ELR (cell line): ENCODE measurements at regions not wholly inside any gene's neighbourhood (a gene's known extent, or its start where the extent isn't known, plus 50 kb on each side); places are given as distances from the start of the nearest gene placed in this dataset.
A peak's percentile ranks its signal among the peaks of the same experiment; 100 is the strongest.

Experiments used
- DNase-seq: peaks from one replicate; pipeline ENCODE4 v3.0.0-alpha.2; 2015; ENCODE audit warnings: low read depth

DNA sequence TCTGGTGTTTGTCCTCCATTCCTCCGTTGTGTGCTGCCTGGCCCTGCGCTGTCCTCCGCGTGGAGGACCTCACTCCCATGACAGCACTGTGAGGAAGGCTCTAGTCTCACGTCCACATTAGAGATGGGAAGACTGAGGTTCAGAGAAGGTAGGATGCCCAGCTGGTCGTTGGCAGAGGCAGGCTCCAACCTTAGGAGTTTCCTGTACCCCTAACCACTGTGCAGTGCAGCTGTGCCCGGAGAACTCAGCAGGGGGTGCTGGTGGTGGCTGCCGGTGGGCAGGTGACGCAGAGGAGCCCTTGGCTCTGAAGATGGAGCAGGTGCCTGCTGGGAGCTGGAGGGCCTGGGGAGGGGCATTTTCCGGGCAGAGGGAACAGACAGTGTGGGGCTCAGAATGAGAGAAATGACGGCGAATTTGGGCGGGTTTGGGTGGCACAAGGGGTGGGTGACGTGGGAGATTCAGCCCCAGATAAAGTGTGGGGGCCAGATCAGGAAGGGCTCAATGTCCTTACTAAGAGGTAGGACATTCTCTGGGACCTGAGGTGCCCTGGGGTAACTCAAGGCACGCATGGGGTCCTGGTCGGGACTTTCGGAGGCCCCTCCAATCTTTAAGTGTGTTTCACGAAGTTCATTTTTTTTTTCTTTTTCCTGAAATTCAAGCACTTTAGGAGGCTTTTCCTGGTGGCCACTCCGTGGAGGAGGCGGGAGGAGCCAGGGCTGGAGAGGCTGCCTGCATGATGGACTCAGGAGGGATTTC lies 535.0 kb downstream of the TBC1D22A start:
- DNase-seq: no peak

DNA sequence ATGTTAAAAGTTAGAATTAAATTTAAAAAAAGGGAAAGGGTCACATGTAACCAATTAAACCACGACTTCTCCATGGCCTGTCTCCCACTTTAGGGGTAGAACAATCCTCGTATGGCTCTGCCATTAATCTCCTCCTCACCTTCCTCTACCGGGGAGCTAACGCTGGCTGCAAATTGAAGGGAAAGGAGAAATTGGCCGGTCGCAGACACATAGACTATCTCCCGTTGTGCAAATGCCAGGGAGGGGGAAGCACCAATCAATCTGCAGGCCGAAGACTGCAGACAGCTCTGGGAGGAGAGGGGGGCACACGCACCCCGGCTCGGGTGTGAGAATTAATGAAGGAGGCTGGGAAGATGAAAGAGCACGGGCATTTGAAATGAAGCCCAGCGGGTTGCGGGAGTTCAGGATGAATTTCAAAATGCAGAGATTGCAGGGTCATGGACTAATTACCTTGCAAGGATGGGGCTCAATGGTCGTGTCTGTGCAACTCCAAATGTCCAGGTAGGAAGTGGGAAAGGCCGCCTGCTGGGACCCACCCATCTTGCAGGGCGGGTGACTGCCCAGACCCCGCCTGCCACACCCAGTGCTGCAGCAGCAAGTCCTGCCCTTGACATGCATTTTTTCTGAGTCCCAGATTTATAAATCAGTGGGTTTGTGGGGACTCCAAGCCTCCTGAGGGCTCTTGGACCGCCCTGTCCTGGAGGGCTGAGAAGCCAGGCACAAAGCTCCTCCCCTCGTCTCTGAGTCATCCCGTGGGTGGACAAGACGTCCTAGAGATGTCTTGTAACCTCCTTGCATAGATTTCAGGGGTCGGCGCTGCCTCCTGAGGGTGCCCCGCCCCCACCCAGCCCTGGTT lies 534.2 kb downstream of the TBC1D22A start:
- no peak for DNase-seq

DNA sequence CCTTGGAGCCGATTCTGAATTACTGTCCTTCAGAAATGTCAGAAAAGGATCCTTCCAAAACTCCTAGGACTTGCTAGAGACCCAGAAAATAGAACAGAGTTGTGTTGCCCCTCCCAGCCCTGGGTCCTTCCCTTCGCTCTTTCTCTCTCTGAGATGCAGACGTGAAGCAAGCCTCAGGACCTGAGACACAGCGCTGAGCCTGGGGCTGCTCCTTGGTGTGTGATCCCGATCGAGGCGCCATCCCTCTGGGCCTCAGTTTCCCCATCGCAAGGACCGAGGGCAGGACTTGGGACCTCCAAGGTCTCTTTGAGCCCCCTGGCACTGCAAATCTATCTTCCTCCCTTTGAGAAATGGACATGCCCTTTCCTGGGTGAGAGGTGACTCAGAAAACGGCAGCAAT lies 533.5 kb downstream of the TBC1D22A start:
- no peak for DNase-seq

DNA sequence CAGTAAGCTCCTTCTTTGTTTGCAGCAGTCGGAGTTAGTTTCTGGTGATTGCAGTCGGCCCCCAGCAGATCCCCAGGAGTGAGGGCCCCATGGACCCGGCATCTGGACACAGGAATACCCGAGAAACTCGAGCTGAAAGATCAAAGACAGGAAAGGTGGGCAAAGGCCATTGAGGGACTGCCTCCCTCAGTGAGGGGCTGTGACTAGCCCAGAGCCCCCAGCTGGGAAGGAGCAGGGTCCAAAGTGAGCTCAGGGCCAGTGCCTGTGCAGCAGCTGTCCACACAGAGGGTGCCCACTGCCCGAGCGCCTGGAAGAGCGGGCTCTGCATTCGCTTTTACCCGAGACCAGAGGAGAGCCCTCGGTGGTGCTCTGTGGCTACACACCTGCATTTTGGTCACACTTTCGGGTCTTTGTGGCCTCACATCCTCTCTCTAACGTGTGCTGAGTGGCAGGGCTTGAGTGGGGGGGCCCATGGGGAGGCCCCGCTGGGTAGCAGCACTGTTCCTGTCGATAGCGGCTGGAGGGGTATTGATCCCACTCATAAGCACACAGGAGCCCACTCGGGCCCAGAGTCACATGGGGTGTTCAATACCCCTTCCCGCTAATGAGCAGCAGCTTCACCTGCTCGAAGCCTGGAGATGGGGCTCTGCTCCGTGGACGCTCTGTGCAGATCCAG lies 532.9 kb downstream of the TBC1D22A start:
- DNase-seq: no peak

DNA sequence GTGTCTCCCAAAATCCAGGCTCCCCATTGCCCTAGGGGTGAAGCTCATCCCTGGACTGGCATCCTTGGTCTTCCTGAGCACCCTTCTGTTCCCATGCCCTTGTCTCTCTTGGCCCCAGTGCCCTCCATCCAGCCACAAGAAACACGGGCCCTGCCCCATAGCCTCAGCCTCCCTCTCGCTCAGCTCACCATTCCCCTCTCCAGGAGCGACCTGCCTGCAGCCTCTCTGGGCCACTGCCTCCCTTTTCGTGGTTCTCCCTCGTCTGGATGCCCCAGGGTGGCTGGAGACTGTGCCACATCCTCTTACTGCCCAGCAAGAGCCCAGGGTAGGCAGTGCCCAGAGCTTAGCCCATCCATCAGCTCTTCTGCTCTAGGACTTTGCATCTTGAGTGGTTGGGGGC lies 532.1 kb downstream of the TBC1D22A start:
- no peak for DNase-seq

DNA sequence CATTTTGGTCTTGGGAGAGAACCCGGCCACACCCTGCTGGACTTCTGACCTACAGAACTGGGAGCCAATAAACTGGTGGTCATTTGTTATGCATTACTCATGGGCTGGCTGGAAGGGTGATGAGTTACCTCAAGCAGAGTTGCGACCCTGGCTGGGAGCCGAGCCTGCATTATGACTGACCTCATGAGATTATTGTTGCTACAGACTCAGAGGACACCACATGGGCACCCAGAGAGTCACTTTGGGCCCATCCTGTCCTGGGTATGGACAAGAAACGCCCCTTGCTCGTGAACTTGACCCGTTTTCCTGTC lies 531.7 kb downstream of the TBC1D22A start:
- DNase-seq: peak; percentile 20

DNA sequence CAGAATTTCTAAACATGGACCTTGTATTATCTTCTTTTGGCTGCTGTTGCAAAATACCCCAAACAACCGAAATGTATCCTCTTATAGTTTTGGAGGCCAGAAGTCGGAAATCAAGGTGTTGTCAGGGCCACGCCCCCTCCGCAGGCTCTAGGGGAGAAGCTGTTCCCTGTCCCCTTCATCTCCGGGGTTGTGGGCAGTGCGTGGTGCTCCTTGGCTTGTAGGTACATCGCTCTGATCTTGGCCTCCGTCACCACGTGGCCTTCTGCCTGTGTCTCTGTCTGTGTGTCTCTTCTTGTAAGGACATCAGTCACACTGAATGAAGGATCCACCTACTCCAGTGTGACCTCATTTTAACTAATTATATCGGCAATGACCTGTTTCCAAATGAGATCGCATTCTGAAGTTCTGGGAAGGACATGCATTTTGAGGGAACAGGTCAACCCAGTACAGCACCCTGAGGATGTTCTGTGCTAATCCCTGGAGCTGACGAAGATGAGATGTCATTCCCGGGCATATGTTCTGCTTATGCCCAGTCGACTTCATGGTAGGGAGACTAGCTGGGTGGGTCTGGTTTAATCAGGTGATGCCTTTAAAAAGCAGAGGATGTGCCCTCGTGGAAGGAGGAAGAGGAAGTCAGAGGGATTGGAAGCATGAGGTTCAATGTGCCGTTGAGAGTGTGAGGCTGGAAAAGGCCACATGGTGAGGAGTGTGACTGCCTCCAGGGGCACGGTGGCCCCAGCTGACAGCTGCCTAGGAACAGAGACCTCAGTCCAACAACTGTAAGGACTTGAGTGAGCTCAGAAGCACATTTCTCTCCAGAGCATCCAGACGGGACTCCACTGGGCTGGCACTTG lies 531.1 kb downstream of the TBC1D22A start:
- no peak for DNase-seq

DNA sequence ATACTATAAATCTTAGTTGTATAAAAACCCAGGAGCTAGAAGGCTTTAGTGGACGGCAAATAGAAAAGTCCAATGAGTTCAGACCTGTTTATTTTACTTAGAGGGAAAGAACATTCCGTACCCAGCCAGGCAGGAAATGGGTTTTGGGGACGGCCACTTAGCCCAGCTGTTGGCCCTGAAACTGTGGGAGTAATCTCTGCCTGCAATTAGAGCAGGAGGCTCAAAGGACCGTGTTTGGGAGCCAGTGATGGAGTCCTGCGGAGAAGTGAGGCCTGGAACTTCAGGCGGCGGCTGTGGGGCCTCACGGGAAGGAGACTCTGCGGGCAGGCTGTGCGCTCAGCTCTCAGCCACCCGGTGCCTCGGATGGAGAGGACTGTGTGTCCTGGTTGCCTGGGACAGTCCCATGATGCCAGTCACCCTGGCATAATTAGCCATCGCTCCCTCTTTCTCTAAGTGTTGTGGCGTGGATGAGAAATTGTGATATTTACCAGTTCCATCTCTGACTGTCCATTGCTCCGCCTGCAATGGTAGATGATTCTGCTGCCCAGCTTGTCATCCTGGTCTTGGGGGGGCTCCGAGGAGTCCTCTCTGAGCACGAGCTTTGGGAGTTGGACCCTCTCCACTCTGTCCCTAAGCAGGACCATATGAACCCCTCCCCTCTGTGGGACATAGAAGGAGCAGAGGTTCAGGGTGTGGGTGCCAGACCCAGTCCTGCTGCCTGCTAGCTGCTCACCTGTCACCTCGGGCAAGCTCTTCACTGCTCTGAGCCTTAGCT lies 530.3 kb downstream of the TBC1D22A start:
- DNase-seq: no peak

DNA sequence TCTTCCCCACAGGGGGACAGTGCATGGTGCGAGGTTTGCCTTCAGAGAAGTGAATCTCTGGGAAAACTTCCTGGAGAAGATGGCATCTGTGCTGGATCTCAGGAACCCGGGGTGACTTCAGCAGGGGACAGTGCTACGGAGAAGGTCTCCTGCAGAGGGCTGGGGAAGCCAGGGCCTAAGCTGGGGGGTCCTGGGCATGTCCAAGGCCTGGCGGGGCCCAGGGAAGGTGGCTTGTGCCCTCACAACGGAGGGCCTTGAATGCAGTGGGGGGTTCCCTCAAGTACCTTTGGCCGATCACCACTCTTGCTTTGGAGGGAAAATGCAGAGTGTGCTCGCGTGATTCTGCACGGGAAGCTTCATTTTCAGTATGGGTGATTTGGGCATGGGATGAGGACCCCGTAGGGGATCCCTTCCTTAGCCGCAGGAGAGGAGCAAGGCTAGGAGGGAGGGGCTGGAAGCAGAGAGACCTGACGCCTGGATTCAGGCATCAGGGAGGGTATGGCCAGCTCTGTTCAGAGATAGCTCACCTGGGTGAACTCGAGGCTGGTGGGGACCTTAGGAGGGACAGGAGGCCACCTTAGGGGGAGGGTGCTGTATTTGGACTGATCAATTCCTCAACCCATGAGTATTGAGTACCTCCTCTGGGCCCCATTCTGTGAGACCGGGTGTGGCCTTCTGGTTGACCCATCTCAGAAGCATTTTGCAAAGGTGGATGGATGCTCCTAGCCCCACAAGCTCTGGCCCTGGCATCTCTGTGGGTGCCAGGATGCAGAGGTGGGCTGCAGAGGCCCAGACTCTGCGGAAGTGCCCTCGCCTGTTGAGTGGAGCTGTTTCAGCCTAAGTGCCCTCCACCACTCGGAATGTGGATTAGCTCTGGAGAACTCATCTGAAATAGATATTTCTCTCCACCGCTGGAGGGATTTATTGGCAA lies 529.4 kb downstream of the TBC1D22A start:
- no peak for DNase-seq

DNA sequence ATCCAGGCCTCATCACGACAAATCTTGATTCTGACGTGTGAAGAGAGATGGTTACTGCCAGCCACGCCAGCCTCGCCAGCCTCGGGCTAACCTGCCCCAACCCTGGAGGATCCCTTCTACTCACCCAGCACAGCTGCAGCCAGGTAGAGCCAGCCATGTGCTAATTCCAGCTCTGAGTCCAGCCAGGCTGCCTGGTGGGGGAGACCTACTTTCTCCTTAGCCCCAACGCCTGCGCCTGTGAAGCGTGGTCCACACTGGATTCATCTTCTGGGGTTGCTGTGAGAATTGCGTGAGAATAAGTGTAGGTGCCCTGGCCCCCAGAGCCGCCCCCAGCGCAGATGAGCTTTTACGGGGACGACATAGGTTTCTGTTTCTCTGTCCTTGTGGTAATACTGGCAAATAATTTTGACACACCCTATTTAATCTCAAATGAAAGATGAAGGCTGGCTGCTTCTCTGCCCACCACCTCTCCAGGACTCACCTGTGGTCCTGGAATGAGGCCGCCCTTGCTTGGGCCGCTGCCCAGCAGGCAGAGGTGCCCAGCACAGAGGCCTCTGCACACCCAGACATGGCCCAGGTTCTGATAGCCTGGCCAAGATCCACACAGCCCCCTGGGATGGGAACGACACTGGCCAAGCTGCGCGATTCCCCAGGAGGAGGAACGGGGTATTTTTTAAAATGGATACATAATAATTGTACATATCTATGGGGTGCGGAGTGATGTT lies 528.4 kb downstream of the TBC1D22A start:
- no peak for DNase-seq

DNA sequence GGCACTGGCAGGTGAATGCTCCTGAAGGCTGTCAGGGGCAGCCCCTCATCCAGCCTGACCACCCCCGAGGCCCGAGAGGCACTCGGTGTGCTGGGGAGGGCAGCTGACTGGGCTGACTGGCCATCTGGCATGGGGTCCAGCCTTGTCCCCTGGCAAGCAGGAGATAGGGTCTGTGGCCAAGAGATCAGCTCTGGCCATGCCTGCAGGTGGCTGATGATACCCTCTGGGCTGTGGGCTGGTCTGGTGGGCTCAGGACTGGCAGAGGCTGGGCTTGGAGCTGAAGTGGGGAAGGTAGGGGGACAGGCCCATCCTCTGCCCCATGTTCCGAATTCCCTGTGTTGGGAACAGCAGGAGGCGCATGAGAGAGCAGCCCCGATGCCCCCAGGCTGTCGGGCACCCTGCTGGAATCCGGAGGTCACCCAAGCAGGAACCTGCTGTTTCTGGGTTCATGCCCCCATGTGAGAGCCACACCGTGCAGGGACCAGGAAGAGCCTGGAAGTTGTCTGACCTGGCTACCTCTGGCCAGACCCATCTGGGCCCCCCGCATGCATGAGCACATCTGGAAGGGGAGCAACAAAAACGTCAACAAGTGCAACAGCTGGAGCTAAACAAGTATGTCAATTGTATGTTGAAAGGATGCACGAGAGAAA lies 527.0 kb downstream of the TBC1D22A start:
- no peak for DNase-seq

DNA sequence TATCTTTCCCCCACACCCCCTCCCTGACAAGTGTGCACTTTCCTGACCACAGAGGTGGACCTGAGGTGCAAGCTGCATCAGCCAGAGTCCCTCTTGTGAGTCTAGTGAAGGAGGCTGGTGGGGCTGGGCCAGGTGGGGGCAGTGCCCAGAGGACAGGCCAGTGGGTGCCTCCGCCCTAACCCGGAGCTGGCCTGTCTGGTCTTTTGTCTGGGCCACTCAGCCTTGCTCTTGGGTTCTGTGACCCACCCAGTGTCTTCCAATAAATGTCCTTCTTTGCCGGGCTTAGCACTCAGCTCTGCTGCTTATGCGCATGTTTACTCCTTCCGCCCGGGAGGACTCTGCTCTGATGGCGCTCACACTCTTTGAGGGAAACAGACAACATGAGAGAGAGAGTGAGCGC lies 526.2 kb downstream of the TBC1D22A start:
- no peak for DNase-seq

DNA sequence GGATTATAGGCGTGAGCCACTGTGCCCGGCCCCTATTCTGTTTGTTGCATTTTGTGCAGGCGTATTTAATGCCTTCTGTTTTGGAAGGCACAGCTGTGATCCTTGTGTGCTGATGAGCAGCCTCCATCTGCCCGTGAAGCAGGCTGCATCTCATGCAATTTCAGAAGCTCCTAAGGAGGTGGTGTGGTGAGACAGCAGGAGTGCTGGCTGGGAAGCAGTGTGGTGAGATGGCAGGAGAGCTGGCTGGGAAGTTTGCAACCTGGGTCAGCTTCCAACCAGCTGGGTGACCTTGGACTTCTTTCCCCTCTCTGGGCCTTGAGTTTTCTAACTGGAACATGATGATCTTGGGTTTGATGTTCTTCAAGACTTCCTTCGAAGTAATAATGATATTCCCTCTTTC lies 525.1 kb downstream of the TBC1D22A start:
- DNase-seq: no peak

DNA sequence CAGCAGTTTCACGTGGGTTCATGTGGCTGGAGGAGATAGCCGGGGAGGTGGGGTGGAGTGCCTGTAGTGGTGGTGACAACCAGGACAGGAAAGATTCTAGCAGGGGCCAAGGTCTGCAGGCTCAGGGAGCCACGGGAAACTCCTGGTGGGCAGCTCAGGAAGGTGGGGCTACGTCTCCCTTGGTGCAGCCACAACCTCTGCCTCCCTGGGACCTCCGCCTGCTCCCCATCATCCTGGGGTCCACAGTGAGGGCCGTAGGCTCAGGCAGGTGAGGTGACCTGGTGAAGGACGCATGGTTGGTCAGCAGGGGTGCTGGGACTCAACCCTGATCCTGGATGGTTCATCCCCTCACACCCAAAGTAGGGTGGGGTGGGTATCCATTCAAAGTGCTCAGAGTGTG lies 524.1 kb downstream of the TBC1D22A start:
- no peak for DNase-seq

DNA sequence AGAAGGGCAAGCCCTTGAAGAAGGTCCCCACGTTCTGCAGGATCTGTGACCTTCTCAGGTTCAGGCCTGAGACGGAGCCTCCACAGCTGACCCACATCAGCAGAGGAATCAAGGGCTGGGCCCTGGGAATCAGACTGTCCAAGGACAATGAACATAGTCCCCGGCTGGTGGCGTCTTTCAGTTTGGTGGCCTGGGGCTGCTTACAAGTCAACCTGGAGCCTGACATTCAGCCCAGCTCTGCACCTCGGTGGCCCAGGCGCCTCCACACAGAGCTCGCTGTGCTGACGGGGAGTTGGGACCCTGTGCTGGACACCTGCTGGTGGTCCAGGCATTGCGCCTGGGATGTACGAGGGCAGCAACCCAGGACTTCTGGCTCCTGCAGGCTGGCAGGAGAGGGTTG lies 523.5 kb downstream of the TBC1D22A start:
- no peak for DNase-seq

DNA sequence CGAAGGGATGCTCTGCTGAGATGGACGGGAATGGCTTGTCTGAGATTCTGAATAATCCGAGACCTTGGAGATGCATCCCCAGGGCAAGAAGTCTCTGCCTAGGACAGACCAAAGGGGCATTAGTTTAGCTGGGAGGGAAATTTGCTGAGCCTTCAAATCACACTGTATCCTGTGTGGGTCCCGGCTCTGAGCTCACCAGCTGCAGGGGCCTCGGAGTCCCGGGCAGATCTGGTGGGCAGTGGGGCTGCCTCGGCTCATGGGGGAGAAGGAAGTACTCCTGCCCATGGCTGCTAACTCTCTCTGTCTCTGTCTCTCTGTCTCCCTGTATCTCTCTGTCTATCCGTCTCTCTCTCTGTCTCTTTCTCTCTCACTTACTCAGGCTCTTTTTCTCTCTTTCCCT lies 522.4 kb downstream of the TBC1D22A start:
- no peak for DNase-seq

DNA sequence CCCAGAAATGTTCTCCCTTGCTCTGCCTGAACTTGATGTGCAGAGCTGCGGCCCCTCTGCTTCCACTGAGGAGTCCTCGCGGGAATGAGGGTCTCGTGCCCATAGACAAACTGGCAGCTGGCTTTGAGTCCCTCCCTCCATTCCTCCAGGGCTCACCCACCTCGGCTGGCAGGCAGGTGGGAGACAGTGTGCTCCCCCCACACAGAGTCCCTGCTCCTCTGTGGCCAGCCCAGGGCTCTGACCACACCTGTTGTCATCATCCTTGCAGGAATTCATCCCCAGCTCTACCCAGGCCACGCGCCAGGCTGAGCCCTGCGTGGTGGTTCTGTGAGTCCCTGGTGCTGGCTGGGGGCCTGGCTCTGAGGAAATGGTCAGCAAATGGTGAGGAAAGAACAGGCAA lies 521.9 kb downstream of the TBC1D22A start:
- DNase-seq: no peak

DNA sequence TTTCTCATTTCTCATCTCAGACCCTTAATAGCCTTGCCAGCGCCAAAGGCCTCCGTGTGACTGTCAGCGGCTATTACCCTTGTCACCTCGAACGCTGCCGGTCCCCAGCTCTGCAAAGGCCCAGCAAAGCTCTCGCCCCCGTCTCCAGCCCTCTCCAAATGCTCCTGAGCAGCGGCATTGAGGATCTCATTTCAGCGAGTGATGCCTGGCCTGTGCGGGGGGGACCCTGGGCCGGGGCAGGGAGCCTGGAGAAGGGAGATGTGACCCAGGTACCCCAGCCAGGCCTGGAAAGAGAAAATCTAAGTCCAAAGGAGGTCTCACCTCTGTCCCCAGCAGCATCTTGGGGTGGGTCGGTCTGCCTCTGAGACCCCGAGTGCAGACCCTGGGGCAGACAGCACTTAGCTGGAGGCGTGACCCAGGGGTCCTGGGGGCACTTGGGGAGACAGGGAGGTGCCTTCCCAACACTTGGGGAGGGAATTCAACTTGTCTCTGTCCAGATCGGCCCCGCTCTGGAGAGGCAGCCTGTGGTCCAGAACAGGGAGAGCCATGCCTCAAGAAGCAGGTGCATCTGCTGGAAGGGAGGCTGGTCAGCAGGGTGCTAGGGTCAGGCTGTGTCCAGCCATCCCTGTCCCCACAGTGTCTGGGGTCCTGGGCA lies 521.3 kb downstream of the TBC1D22A start:
- DNase-seq: no peak

DNA sequence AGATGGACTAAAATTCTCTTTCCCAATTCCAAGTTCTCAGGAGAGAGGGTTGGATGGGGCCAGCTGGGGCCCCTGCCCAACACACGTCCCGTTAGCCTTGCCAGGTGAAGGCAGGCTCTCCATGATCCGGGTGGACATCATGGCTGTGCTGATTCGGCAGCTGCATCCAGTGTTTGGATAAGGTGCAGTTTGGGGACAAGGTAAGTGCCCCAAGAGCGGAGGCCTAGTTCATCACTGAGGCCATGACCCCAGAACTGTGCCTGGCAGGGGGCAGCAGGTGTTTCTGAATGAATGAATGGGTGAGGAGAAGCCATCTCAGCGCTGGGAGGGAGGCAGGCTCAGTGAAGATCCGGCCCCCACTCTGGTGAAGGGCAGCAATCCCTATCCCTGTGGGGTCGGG lies 520.4 kb downstream of the TBC1D22A start:
- DNase-seq: no peak
